ENCODE measurements at regions not wholly inside any gene's neighbourhood (a gene's known extent, or its start where the extent isn't known, plus 50 kb on each side); places are given as distances from the start of the nearest gene placed in this dataset.

GRCh38 chr6:3660473-3660872 is 91.0 kb downstream of the PXDC1 start:
- Histone ChIP-seq H3K27me3 (no peaks in the 10 kb centered on the region), H3K36me3 (no peaks in the 10 kb centered on the region), H3K4me1 (no peaks in the 10 kb centered on the region), H3K4me3 (no peak overlapping the region), H3K27ac (no peak overlapping the region), H3K9me3 (no peaks in the 10 kb centered on the region)
- TF ChIP-seq POLR2A (IDR thresholded peaks at IDR 0.05) = no peak
- no peak for TF ChIP-seq CTCF (IDR thresholded peaks at IDR 0.05)
- no peak for DNase-seq
- WGBS (ENCODE audit: insufficient coverage, low coverage, low lambda C conversion rate, missing lambda C conversion rate) = 83% methylated on average over 2 of the region's 8 CpGs
- intact Hi-C loops (cut with DNase I) = no loop called here
- ATAC-seq = no peak

DNA sequence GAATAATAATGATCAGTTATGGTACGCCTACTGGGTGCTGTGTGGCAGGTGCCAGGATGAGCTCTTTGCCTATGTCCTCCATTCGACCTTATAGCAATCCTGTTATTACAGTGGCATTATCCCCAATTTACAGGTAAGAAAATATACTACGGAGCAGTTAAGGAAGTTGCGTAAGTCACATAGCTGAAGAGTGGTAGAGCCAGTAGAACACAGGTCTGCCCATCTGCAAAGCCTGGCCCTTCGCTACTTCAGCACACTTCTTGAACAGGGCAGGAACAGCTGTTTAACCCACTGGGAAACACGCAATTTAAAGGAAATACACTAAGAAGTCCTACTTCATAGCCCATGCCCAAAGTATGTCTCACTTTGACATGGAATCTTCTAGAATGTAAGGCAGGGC is 91.8 kb downstream of the PXDC1 start:
- intact Hi-C loops (cut with DNase I) = no loop called here
- 78% methylated on average over 5 of the region's 6 CpGs for WGBS (ENCODE audit: insufficient coverage, low coverage, low lambda C conversion rate, missing lambda C conversion rate)
- TF ChIP-seq CTCF (IDR thresholded peaks at IDR 0.05) = no peak
- TF ChIP-seq POLR2A (IDR thresholded peaks at IDR 0.05) = no peak

GRCh38 chr6:3656076-3656475 is 95.4 kb downstream of the PXDC1 start:
- Histone ChIP-seq H3K9me3 (no peaks in the 10 kb centered on the region), H3K27ac (no peak overlapping the region), H3K4me3 (no peak overlapping the region), H3K27me3 (no peaks in the 10 kb centered on the region), H3K4me1 (no peaks in the 10 kb centered on the region), H3K36me3 (no peaks in the 10 kb centered on the region)
- intact Hi-C loops (cut with DNase I) = no loop called here
- WGBS (ENCODE audit: insufficient coverage, low coverage, low lambda C conversion rate, missing lambda C conversion rate) = 82% methylated on average over 5 of the region's 5 CpGs
- no peak for DNase-seq
- ATAC-seq = no peak
- TF ChIP-seq POLR2A (IDR thresholded peaks at IDR 0.05) = no peak
- no peak for TF ChIP-seq CTCF (IDR thresholded peaks at IDR 0.05)

More for the DNA sequence above, 91.8 kb downstream of the PXDC1 start:
- no peaks in the 10 kb centered on the region for H3K4me1 ChIP-seq
- no peaks in the 10 kb centered on the region for H3K36me3 ChIP-seq
- H3K9me3 ChIP-seq = no peaks in the 10 kb centered on the region
- ATAC-seq (no peak), DNase-seq (no peak)
- no peak overlapping the region for H3K27ac ChIP-seq
- H3K4me3 ChIP-seq = no peak overlapping the region
- no peaks in the 10 kb centered on the region for H3K27me3 ChIP-seq

GRCh38 chr6:3654898-3655297 is 96.6 kb downstream of the PXDC1 start:
- TF ChIP-seq CTCF (IDR thresholded peaks at IDR 0.05) = no peak
- TF ChIP-seq POLR2A (IDR thresholded peaks at IDR 0.05) = no peak
- H3K4me3 ChIP-seq = no peak overlapping the region
- ATAC-seq = no peak
- H3K36me3 ChIP-seq = no peaks in the 10 kb centered on the region
- DNase-seq = no peak
- H3K4me1 ChIP-seq = no peaks in the 10 kb centered on the region
- no peaks in the 10 kb centered on the region for H3K27me3 ChIP-seq
- WGBS (ENCODE audit: insufficient coverage, low coverage, low lambda C conversion rate, missing lambda C conversion rate) = 40% methylated on average over 4 of the region's 4 CpGs
- no peak overlapping the region for H3K27ac ChIP-seq
- intact Hi-C loops (cut with DNase I) = no loop called here
- no peaks in the 10 kb centered on the region for H3K9me3 ChIP-seq

GRCh38 chr6:3654436-3654835 is 97.1 kb downstream of the PXDC1 start:
- Histone ChIP-seq H3K4me1 (no peaks in the 10 kb centered on the region), H3K4me3 (no peak overlapping the region), H3K36me3 (no peaks in the 10 kb centered on the region), H3K27ac (no peak overlapping the region), H3K27me3 (no peaks in the 10 kb centered on the region), H3K9me3 (no peaks in the 10 kb centered on the region)
- intact Hi-C loops (cut with DNase I) = no loop called here
- 70% methylated on average over 11 of the region's 12 CpGs for WGBS (ENCODE audit: insufficient coverage, low coverage, low lambda C conversion rate, missing lambda C conversion rate)
- TF ChIP-seq CTCF (IDR thresholded peaks at IDR 0.05) (no peak), POLR2A (IDR thresholded peaks at IDR 0.05) (no peak)
- no peak for ATAC-seq
- DNase-seq = no peak
